ENCODE measurements at regions not wholly inside any gene's neighbourhood (a gene's known extent, or its start where the extent isn't known, plus 50 kb on each side); places are given as distances from the start of the nearest gene placed in this dataset.

DNA sequence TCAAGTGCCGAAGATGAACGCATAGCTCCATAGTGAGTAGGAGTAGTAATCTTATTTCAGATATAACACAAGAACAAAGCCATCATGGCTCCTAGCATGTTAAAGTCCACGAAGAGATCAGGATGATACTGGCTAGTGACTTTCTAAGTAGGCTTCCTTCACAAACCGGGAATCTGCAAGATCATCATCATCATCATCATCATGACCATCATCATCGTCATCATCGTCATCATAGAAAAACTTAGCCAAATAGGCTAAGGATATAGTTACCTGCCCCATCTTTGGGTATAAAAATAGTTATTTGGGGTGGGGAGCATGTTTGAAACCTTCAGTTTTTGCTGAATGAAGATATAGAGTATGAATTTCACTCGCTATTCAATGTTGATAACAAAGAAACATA lies 57.9 kb downstream of the PYDC2 start:
- Histone ChIP-seq H2AFZ (replicated peaks) (no peak overlapping the region), H3K4me2 (no peak overlapping the region), H3K79me2 (ENCODE audit: low read depth) (no peaks in the 10 kb centered on the region), H3K4me3 (no peak overlapping the region), H3K9ac (no peak overlapping the region), H3F3A (ENCODE audit: low read depth) (no peaks in the 10 kb centered on the region), H3K27ac (no peak overlapping the region), H3K4me1 (no peaks in the 10 kb centered on the region), H4K20me1 (ENCODE audit: low read depth) (no peaks in the 10 kb centered on the region), H3K27me3 (no peaks in the 10 kb centered on the region), H3K9me3 (ENCODE audit: low read depth) (no peaks in the 10 kb centered on the region), H3K36me3 (no peaks in the 10 kb centered on the region)
- Mint-ChIP-seq H3K4me3 (no peak overlapping the region), H3K36me3 (no peaks in the 10 kb centered on the region), H3K9me3 (no peaks in the 10 kb centered on the region), H3K4me1 (no peaks in the 10 kb centered on the region), H3K27me3 (ENCODE audit: insufficient read depth, low read depth) (no peaks in the 10 kb centered on the region), H3K27ac (no peak overlapping the region)
- no peak for DNase-seq (ENCODE audit: low spot score)
- TF ChIP-seq EZH2 (IDR thresholded peaks at IDR 0.05): no peak
- TF ChIP-seq, protein P1, sequence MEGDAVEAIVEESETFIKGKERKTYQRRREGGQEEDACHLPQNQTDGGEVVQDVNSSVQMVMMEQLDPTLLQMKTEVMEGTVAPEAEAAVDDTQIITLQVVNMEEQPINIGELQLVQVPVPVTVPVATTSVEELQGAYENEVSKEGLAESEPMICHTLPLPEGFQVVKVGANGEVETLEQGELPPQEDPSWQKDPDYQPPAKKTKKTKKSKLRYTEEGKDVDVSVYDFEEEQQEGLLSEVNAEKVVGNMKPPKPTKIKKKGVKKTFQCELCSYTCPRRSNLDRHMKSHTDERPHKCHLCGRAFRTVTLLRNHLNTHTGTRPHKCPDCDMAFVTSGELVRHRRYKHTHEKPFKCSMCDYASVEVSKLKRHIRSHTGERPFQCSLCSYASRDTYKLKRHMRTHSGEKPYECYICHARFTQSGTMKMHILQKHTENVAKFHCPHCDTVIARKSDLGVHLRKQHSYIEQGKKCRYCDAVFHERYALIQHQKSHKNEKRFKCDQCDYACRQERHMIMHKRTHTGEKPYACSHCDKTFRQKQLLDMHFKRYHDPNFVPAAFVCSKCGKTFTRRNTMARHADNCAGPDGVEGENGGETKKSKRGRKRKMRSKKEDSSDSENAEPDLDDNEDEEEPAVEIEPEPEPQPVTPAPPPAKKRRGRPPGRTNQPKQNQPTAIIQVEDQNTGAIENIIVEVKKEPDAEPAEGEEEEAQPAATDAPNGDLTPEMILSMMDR (IDR thresholded peaks at IDR 0.05): no peak
- TF ChIP-seq EZH2phosphoT487 (IDR thresholded peaks at IDR 0.05): no peak

DNA sequence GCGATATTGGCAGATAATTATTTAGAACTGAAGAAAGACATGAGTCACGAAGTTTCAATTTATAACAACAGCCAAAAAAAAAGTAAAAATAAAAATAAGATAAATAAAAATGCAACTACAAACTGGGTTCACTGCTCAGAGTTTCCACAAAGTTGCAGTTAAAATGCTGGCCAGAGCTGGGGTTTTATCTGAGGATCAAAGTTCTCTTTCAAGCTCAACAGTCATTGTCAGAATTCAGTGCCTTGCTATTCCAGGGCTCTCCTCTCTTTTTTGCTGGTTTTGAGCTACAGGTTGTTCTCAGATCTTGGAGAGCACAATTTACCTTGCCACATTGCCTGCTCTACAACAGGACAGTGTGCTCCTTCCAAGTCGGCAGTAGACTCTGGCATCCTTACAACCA lies 60.1 kb downstream of the PYDC2 start:
- Mint-ChIP-seq H3K4me1 (no peaks in the 10 kb centered on the region), H3K4me3 (no peak overlapping the region), H3K9me3 (no peaks in the 10 kb centered on the region), H3K27ac (no peak overlapping the region), H3K27me3 (ENCODE audit: insufficient read depth, low read depth) (no peaks in the 10 kb centered on the region), H3K36me3 (no peaks in the 10 kb centered on the region)
- no peak overlapping the region for H3K9ac ChIP-seq
- H3K27ac ChIP-seq: no peak overlapping the region
- no peaks in the 10 kb centered on the region for H3K27me3 ChIP-seq
- no peaks in the 10 kb centered on the region for H3K79me2 ChIP-seq (ENCODE audit: low read depth)
- no peaks in the 10 kb centered on the region for H4K20me1 ChIP-seq (ENCODE audit: low read depth)
- no peak overlapping the region for H2AFZ ChIP-seq (replicated peaks)
- TF ChIP-seq EZH2phosphoT487 (IDR thresholded peaks at IDR 0.05) (no peak), EZH2 (IDR thresholded peaks at IDR 0.05) (no peak)
- TF ChIP-seq, protein P1 (IDR thresholded peaks at IDR 0.05): no peak
- H3K4me1 ChIP-seq: no peaks in the 10 kb centered on the region
- no peaks in the 10 kb centered on the region for H3F3A ChIP-seq (ENCODE audit: low read depth)
- H3K9me3 ChIP-seq (ENCODE audit: low read depth): no peaks in the 10 kb centered on the region
- H3K4me3 ChIP-seq: no peak overlapping the region
- no peaks in the 10 kb centered on the region for H3K36me3 ChIP-seq
- no peak for DNase-seq (ENCODE audit: low spot score)
- H3K4me2 ChIP-seq: no peak overlapping the region

DNA sequence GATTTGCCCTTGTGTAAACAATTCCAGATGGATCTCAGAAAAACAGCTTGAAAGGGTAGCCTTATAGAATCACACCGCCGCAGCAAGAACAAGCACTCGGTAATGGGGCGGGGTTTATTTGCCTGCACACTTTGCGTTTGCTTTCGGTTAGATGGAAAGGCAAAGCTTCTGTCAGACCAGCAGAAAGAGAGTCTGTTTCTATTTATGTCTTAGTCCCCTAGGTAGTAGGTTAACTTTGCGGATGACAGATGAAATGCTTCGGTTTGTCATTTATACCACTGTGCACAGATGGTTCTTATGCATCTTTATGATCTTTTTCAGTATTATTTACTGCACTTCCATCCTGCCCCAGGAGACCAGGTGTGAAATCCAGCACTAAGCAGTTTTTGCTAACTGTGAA lies 62.2 kb downstream of the PYDC2 start:
- no peaks in the 10 kb centered on the region for H3F3A ChIP-seq (ENCODE audit: low read depth)
- no peaks in the 10 kb centered on the region for H3K79me2 ChIP-seq (ENCODE audit: low read depth)

More for the DNA sequence above, 62.2 kb downstream of the PYDC2 start:
- no peaks in the 10 kb centered on the region for H3K27me3 ChIP-seq
- Mint-ChIP-seq H3K36me3 (no peaks in the 10 kb centered on the region), H3K4me1 (no peaks in the 10 kb centered on the region), H3K27me3 (ENCODE audit: insufficient read depth, low read depth) (no peaks in the 10 kb centered on the region), H3K4me3 (no peak overlapping the region), H3K9me3 (no peaks in the 10 kb centered on the region), H3K27ac (no peak overlapping the region)
- TF ChIP-seq EZH2 (IDR thresholded peaks at IDR 0.05) (no peak), EZH2phosphoT487 (IDR thresholded peaks at IDR 0.05) (no peak)
- TF ChIP-seq, protein P1 (IDR thresholded peaks at IDR 0.05): no peak
- DNase-seq (ENCODE audit: low spot score): no peak
- no peak overlapping the region for H3K4me2 ChIP-seq
- H3K36me3 ChIP-seq: no peaks in the 10 kb centered on the region
- no peaks in the 10 kb centered on the region for H3K9me3 ChIP-seq (ENCODE audit: low read depth)
- no peak overlapping the region for H3K9ac ChIP-seq
- no peaks in the 10 kb centered on the region for H3K4me1 ChIP-seq
- H2AFZ ChIP-seq (replicated peaks): no peak overlapping the region
- H3K27ac ChIP-seq: no peak overlapping the region
- no peak overlapping the region for H3K4me3 ChIP-seq
- no peaks in the 10 kb centered on the region for H4K20me1 ChIP-seq (ENCODE audit: low read depth)

All from neural progenitor cell (in vitro differentiated cells).